Activated T-cell treated with anti-CD3 and anti-CD28 coated beads, Interleukin-2, amount 50 U/mL, for 4 hours (primary cell): ENCODE measurements at regions not wholly inside any gene's neighbourhood (a gene's known extent, or its start where the extent isn't known, plus 50 kb on each side); places are given as distances from the start of the nearest gene placed in this dataset.

Experiments
- ATAC-seq, 2 donors: fragments of 200-7000 bp; cut with Tn5 transposase; one replicate each; pipeline ENCODE4 v1.10.0; 2021
- DNase-seq: peaks from one replicate; pipeline ENCODE4 v3.0.0-alpha.2; 2020
- H3K27me3 Mint-ChIP-seq: one replicate; pipeline ENCODE4 v1.8.0; 2021; ENCODE audit warnings: low read depth, mixed read lengths
- H3K36me3 Mint-ChIP-seq: one replicate; pipeline ENCODE4 v1.8.0; 2022; ENCODE audit warnings: mixed read lengths; ENCODE audit not compliant: insufficient read depth
- H3K4me1 Mint-ChIP-seq: one replicate; pipeline ENCODE4 v1.8.0; 2021; ENCODE audit warnings: low read depth, mixed read lengths
- H3K4me3 Mint-ChIP-seq: one replicate; pipeline ENCODE4 v1.8.0; 2021; ENCODE audit warnings: mild to moderate bottlenecking, moderate library complexity, mixed read lengths
- H3K9me3 Mint-ChIP-seq: one replicate; pipeline ENCODE4 v1.8.0; 2021; ENCODE audit warnings: mixed read lengths

- H3K36me3 Mint-ChIP-seq, result no peaks in the 10 kb centered on the region
- peaks cover 5% of the 10 kb centered on the region for H3K27me3 Mint-ChIP-seq
These were observed 246.1 kb upstream of the TUT7 start for GRCh38 chr9:86600291-86600690.

GRCh38 chr9:86599561-86599960 lies 245.4 kb upstream of the TUT7 start:
- Mint-ChIP-seq H3K36me3 (no peaks in the 10 kb centered on the region), H3K4me3 (no peak overlapping the region), H3K9me3 (no peaks in the 10 kb centered on the region), H3K4me1 (no peaks in the 10 kb centered on the region), H3K27me3 (peaks cover 5% of the 10 kb centered on the region)
- DNase-seq, result no peak
- no peak for ATAC-seq

More at GRCh38 chr9:86600291-86600690, 246.1 kb upstream of the TUT7 start:
- H3K4me3 Mint-ChIP-seq, result no peak overlapping the region
- ATAC-seq (no peak), DNase-seq (no peak)
- H3K9me3 Mint-ChIP-seq, result no peaks in the 10 kb centered on the region
- no peaks in the 10 kb centered on the region for H3K4me1 Mint-ChIP-seq

DNA sequence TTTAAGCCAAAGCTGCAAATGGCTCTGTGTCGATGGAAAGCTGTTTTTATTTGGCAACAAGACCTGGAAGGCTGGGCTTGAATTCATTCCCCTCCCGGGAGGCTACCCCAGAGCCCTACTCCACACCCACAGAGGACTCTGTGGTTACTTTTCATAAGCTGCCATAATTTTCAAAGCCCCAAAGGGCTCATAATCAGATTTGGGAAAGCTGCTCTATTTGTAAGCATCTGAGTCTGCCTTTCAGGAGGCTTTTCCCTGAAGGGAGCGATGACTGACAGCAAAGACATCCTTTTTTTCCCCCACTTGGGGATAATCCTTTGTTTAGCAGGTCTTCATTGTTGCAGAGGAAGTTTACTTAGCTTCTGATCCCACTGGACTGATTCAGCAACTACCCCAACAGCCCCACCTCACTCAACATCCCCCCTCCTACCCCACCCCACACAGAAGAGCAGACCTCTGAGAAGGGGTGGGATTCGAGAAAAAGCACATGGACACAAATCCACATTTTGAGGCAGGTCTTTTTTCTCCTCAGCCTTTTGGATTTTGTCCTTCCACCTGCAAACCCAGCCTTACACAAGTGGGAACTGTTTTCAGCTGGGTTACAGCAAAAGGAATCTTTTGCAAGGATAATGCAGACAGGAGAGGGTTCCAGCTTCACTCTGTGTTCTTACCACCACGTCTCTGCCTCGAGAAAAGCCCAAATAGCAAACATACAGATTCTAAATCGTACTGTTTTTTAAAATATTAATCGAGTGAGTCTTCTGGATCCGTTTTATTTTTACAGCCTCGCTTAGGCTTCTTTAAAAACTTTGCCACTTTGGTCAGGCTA lies 244.4 kb upstream of the TUT7 start:
- ATAC-seq (no peak), DNase-seq (no peak)
- peaks cover 5% of the 10 kb centered on the region for H3K27me3 Mint-ChIP-seq

DNA sequence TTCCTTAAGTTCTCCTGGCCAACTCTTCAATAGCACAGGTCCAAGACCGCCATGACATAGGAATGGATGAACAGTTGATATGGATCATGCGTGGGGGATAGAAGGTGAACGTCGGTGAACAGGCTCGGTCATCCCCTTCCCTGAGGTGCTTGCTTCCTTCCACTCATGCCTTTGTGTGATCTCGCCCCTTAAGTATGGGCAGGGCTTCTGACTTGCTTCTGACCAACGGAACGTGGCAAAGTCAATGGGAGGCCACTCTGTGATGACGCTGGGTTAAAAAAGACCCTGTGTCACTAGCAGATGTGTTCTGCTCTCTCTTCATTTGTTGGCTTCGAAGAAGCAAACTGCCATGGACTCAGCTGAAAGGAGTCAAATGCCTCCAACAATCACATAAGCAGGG lies 240.5 kb upstream of the TUT7 start:
- no peak for ATAC-seq
- no peaks in the 10 kb centered on the region for H3K4me1 Mint-ChIP-seq

More for the DNA sequence above, 244.4 kb upstream of the TUT7 start:
- Mint-ChIP-seq H3K4me1 (no peaks in the 10 kb centered on the region), H3K36me3 (no peaks in the 10 kb centered on the region), H3K9me3 (no peaks in the 10 kb centered on the region), H3K4me3 (no peak overlapping the region)

DNA sequence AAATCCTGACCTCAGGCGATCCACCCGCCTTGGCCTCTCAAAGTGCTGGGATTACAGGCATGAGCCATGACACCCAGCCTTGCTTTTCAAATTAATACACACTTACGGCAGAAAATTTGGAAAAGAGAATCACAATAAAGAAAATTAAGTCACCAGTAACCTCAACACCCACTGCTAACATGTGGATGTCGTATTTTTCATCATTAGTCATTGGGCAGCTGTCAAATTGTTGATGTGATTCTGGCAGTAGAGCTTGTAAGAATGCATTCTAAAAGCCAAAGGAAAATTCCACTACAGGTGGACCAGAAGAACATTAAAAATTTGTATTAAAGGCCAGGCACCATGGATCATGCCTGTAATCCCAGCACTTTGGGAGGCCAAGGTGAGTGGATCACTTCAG lies 237.3 kb upstream of the TUT7 start:
- H3K27me3 Mint-ChIP-seq, result peaks cover 8% of the 10 kb centered on the region
- DNase-seq (no peak), ATAC-seq (no peak)
- no peaks in the 10 kb centered on the region for H3K36me3 Mint-ChIP-seq
- H3K9me3 Mint-ChIP-seq, result no peaks in the 10 kb centered on the region
- H3K4me3 Mint-ChIP-seq, result no peak overlapping the region
- no peaks in the 10 kb centered on the region for H3K4me1 Mint-ChIP-seq

More for the DNA sequence above, 240.5 kb upstream of the TUT7 start:
- Mint-ChIP-seq H3K27me3 (peaks cover 2% of the 10 kb centered on the region), H3K4me3 (no peak overlapping the region), H3K36me3 (no peaks in the 10 kb centered on the region), H3K9me3 (no peaks in the 10 kb centered on the region)
- no peak for DNase-seq

- Mint-ChIP-seq H3K27me3 (peaks cover 8% of the 10 kb centered on the region), H3K4me3 (no peak overlapping the region), H3K9me3 (no peaks in the 10 kb centered on the region), H3K4me1 (no peaks in the 10 kb centered on the region), H3K36me3 (no peaks in the 10 kb centered on the region)
- DNase-seq (no peak), ATAC-seq (no peak)
These were observed 235.5 kb upstream of the TUT7 start for GRCh38 chr9:86589730-86590129.

DNA sequence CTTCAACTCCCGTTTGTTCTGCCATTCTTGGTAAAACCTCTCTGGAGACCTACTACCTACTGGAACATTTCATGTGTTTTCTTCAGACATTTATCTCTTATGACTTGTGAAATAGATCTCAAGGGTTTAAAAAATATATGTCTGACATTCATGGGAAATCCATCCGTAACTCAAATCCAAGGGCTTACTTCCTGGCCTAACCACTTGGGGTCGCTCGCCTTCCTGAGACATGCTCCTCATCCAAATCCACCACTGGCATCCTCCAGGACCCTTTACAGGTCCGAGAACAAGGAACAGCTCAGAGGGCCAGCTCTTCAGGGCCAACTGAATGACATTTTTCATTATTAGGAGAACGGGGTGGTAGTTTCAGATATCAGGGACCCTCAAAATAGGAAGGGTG lies 235.1 kb upstream of the TUT7 start:
- H3K4me1 Mint-ChIP-seq, result no peaks in the 10 kb centered on the region

DNA sequence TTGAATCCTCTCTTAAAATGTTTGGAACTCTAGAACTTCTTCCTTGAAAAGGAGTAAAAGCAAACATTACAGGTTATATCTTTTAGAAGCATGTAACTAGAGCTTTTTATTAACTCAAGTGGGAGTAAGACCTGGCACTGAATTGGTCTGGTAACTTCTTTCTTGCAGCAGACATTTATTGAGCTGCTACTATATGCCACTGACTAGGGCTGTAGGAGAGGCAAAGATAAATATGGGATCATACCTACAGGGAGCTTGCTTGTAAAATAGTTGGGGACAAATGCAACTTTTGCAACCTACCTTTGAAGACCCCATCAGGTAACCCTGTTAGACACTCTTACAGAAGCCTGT lies 231.9 kb upstream of the TUT7 start:
- DNase-seq (no peak), ATAC-seq (no peak)
- Mint-ChIP-seq H3K9me3 (no peaks in the 10 kb centered on the region), H3K4me3 (no peak overlapping the region), H3K4me1 (no peaks in the 10 kb centered on the region), H3K27me3 (peaks cover 8% of the 10 kb centered on the region), H3K36me3 (no peaks in the 10 kb centered on the region)

More for the DNA sequence above, 235.1 kb upstream of the TUT7 start:
- Mint-ChIP-seq H3K27me3 (peaks cover 8% of the 10 kb centered on the region), H3K4me3 (no peak overlapping the region), H3K36me3 (no peaks in the 10 kb centered on the region), H3K9me3 (no peaks in the 10 kb centered on the region)
- DNase-seq (no peak), ATAC-seq (no peak)

- no peaks in the 10 kb centered on the region for H3K36me3 Mint-ChIP-seq
- no peaks in the 10 kb centered on the region for H3K9me3 Mint-ChIP-seq
- ATAC-seq, result no peak
- no peaks in the 10 kb centered on the region for H3K4me1 Mint-ChIP-seq
- no peak for DNase-seq
- H3K27me3 Mint-ChIP-seq, result peaks cover 8% of the 10 kb centered on the region
- no peak overlapping the region for H3K4me3 Mint-ChIP-seq
These were observed 231.4 kb upstream of the TUT7 start for GRCh38 chr9:86585422-86586143.

- no peak for DNase-seq
- Mint-ChIP-seq H3K4me1 (no peaks in the 10 kb centered on the region), H3K27me3 (no peaks in the 10 kb centered on the region), H3K4me3 (no peak overlapping the region), H3K9me3 (no peaks in the 10 kb centered on the region), H3K36me3 (no peaks in the 10 kb centered on the region)
- no peak for ATAC-seq
These were observed 226.5 kb upstream of the TUT7 start for GRCh38 chr9:86580688-86581087.

DNA sequence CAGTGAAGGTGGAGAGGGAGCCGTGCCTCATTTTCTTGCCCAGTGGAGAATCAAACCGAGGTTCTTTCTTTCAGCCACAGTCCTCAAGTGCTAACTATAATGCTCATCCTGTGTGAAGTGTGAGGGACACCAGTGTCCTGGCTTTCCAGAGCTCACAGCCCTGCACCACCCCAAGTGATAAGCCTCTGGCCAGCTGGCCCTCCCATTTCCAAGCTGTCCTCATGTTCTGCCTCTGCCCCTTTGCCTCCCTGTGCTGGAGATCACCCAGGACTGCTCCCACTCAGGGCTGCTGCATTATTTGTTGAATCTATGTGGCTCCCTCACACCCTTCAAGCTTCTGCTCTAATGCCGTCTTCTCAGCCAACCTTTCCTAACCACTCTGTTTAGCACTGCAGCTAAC lies 224.5 kb upstream of the TUT7 start:
- H3K36me3 Mint-ChIP-seq, result no peaks in the 10 kb centered on the region
- no peak overlapping the region for H3K4me3 Mint-ChIP-seq
- ATAC-seq (no peak), DNase-seq (no peak)
- no peaks in the 10 kb centered on the region for H3K27me3 Mint-ChIP-seq
- H3K9me3 Mint-ChIP-seq, result no peaks in the 10 kb centered on the region
- H3K4me1 Mint-ChIP-seq, result no peaks in the 10 kb centered on the region

- no peak for DNase-seq
- no peaks in the 10 kb centered on the region for H3K36me3 Mint-ChIP-seq
- H3K4me3 Mint-ChIP-seq, result no peak overlapping the region
- no peaks in the 10 kb centered on the region for H3K9me3 Mint-ChIP-seq
- no peaks in the 10 kb centered on the region for H3K4me1 Mint-ChIP-seq
- H3K27me3 Mint-ChIP-seq, result no peaks in the 10 kb centered on the region
- no peak for ATAC-seq
These were observed 223.5 kb upstream of the TUT7 start for GRCh38 chr9:86577420-86578333.

- no peak overlapping the region for H3K4me3 Mint-ChIP-seq
- DNase-seq (no peak), ATAC-seq (no peak)
- H3K36me3 Mint-ChIP-seq, result no peaks in the 10 kb centered on the region
- H3K4me1 Mint-ChIP-seq, result no peaks in the 10 kb centered on the region
- H3K27me3 Mint-ChIP-seq, result no peaks in the 10 kb centered on the region
- no peaks in the 10 kb centered on the region for H3K9me3 Mint-ChIP-seq
These were observed 221.8 kb upstream of the TUT7 start for GRCh38 chr9:86575825-86576525.

DNA sequence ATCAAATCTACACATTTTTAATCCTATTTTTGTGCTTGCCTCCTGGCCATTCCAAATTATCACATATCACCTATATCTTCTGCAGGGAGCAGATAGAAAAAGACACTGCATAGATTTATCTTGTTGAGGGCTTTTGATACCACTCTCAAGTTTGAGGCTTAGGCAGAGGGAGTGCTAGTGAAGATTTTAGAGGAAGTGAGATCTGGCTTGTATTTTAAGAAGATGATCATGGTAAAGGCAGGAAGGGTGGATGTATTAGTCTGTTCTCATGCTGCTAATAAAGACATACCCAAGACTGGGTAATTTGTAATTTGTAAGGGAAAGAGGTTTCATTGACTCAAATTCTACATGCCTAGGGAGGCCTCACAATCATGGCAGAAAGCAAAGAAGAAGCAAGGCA lies 220.9 kb upstream of the TUT7 start:
- Mint-ChIP-seq H3K27me3 (no peaks in the 10 kb centered on the region), H3K36me3 (no peaks in the 10 kb centered on the region), H3K9me3 (no peaks in the 10 kb centered on the region), H3K4me1 (no peaks in the 10 kb centered on the region), H3K4me3 (no peak overlapping the region)
- DNase-seq (no peak), ATAC-seq (no peak)
